ENCODE measurements at regions not wholly inside any gene's neighbourhood (a gene's known extent, or its start where the extent isn't known, plus 50 kb on each side); places are given as distances from the start of the nearest gene placed in this dataset.
A peak's percentile ranks its signal among the peaks of the same experiment; 100 is the strongest.

DNA sequence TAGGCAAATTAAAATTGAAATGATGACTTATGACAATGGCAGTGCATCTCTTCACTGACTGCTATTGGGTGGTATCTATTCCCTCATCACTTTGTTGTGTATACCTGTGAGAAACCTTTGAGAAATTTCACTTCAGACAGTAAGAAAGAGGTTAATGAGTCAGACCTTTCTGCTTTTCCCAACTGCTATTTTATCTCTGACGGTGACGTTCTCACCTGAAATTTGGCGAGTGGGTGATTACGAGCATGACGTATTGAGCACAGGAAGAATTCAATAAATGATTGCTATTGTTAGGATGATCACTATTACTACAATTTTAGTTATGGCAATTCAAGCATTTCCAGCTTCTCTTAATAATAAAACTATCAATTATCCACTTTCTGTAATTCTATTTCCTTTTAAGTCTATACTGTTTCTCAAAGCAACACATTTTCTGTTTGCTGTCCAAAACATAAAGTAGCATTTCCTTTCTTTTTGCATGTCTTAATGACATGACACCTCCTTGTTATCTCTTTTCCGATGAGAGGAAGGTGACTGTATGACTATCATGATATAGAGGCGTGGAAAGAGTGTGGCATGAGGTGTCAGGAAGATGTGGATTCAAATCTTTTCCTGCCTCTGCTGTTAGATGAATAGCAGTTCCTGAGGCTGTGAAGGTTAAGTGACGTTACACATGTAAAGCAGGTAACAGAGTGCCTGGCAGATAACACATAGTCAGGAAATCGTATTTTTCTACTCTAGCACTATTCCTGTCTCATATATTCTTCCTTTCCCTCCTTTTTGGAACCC lies 504.9 kb upstream of the SEMA6D start:
- TF ChIP-seq, protein P1, sequence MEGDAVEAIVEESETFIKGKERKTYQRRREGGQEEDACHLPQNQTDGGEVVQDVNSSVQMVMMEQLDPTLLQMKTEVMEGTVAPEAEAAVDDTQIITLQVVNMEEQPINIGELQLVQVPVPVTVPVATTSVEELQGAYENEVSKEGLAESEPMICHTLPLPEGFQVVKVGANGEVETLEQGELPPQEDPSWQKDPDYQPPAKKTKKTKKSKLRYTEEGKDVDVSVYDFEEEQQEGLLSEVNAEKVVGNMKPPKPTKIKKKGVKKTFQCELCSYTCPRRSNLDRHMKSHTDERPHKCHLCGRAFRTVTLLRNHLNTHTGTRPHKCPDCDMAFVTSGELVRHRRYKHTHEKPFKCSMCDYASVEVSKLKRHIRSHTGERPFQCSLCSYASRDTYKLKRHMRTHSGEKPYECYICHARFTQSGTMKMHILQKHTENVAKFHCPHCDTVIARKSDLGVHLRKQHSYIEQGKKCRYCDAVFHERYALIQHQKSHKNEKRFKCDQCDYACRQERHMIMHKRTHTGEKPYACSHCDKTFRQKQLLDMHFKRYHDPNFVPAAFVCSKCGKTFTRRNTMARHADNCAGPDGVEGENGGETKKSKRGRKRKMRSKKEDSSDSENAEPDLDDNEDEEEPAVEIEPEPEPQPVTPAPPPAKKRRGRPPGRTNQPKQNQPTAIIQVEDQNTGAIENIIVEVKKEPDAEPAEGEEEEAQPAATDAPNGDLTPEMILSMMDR (IDR thresholded peaks at IDR 0.05; ENCODE audit: low read depth, low read length), result no peak
- no peaks in the 10 kb centered on the region for H3K9me3 ChIP-seq (ENCODE audit: severe bottlenecking)

DNA sequence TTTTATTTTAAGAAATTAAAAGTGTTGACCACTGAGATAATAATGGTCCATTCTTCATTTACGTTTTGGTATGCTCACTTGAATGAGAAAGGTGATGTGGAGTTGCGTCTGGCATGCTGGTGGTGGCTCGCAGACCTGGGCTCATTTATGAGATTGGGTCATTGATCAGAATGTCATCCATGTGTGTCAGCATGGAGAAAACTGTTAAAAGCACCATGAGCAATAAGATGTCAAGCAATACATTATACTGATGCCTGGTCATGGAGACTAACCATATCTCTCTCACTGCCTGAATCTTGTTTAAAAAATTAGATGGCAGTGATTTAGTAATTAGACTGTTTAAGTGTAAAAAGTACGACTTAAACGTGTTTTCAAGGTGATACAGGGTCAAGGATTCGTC lies 503.4 kb upstream of the SEMA6D start:
- TF ChIP-seq, protein P1 (IDR thresholded peaks at IDR 0.05; ENCODE audit: low read depth, low read length), result no peak
- DNase-seq, result peak; percentile 37

More for the DNA sequence above, 504.9 kb upstream of the SEMA6D start:
- DNase-seq, result no peak
- Histone ChIP-seq H3K27me3 (ENCODE audit: insufficient read depth, low read depth, severe bottlenecking) (no peaks in the 10 kb centered on the region), H3K27ac (no peak overlapping the region), H3K36me3 (no peaks in the 10 kb centered on the region), H3K4me3 (ENCODE audit: low read depth, low read length) (no peak overlapping the region)

DNA sequence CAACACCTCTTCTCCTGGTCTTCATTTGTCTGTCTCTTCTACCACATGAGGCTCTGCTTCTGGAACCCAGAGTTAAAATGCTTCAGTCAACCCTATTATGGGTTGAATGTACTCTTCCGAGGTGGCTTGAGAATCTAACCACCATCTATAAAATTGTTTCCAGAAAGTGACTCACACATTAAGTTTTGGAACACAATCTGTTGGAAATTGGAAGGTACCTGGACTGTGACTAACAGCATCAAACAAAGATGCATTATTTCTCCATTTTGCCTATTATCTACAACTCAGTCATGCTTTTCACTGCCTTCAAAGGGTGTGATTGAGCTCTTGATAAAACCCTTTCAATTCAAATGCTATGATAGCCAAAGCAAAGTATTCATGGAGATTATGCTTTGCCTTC lies 499.0 kb upstream of the SEMA6D start:
- H3K27ac ChIP-seq, result no peak overlapping the region
- H3K36me3 ChIP-seq, result no peaks in the 10 kb centered on the region
- DNase-seq, result no peak
- no peaks in the 10 kb centered on the region for H3K9me3 ChIP-seq (ENCODE audit: severe bottlenecking)
- H3K4me3 ChIP-seq (ENCODE audit: low read depth, low read length), result no peak overlapping the region
- no peaks in the 10 kb centered on the region for H3K27me3 ChIP-seq (ENCODE audit: insufficient read depth, low read depth, severe bottlenecking)
- TF ChIP-seq, protein P1 (IDR thresholded peaks at IDR 0.05; ENCODE audit: low read depth, low read length), result no peak

More for the DNA sequence above, 503.4 kb upstream of the SEMA6D start:
- Histone ChIP-seq H3K4me3 (ENCODE audit: low read depth, low read length) (0 out of 2 replicates have a peak overlapping the region, but pooled peaks have one; percentile 8), H3K9me3 (ENCODE audit: severe bottlenecking) (no peaks in the 10 kb centered on the region), H3K27me3 (ENCODE audit: insufficient read depth, low read depth, severe bottlenecking) (no peaks in the 10 kb centered on the region), H3K27ac (peak overlapping the region; percentile 51), H3K36me3 (no peaks in the 10 kb centered on the region)

DNA sequence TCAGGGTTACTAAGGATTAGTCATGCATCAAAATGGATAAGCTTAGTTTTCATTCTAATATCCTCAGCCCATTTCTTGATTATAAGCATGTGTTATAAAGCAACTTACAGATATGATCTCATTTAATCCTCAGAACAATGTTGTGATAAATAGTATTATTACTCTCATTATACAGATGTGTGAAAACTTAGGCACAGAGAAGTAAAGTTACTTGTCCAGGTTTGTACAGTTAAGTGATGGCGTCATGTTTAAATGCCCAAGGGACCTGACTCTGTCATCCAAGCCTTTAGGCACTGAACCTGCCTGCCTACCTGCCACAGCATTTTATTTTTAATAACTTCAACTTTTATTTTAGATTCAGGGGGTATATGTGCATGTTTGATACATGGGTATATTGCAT lies 472.9 kb upstream of the SEMA6D start:
- H3K36me3 ChIP-seq, result no peaks in the 10 kb centered on the region
- no peak for DNase-seq

DNA sequence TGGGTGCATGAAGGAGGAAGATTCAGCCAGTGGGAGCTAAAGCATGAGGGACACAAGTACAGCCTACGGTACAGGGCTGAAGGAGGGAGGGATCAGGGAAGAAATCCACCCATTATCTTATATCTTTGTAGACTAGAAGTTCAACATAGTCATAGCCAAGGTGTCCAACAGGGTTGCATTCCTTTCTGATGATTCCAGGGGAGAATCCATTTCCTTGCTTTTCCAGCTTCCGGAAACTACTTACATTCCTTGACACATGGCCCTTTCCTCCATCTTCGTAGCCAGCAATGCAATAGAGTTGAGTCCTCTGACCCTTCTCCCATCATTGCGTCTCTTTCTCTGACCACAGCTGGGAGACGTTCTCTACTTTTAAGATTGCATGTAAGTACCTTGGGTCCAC lies 471.0 kb upstream of the SEMA6D start:
- DNase-seq, result no peak
- Histone ChIP-seq H3K27me3 (ENCODE audit: insufficient read depth, low read depth, severe bottlenecking) (no peaks in the 10 kb centered on the region), H3K9me3 (ENCODE audit: severe bottlenecking) (no peaks in the 10 kb centered on the region), H3K36me3 (no peaks in the 10 kb centered on the region), H3K4me3 (ENCODE audit: low read depth, low read length) (no peak overlapping the region), H3K27ac (no peak overlapping the region)
- TF ChIP-seq, protein P1 (IDR thresholded peaks at IDR 0.05; ENCODE audit: low read depth, low read length), result no peak

More for the DNA sequence above, 472.9 kb upstream of the SEMA6D start:
- no peaks in the 10 kb centered on the region for H3K9me3 ChIP-seq (ENCODE audit: severe bottlenecking)
- TF ChIP-seq, protein P1 (IDR thresholded peaks at IDR 0.05; ENCODE audit: low read depth, low read length), result no peak
- no peaks in the 10 kb centered on the region for H3K27me3 ChIP-seq (ENCODE audit: insufficient read depth, low read depth, severe bottlenecking)
- H3K4me3 ChIP-seq (ENCODE audit: low read depth, low read length), result no peak overlapping the region
- no peak overlapping the region for H3K27ac ChIP-seq

Data from WERI-Rb-1 (cell line).